ENCODE measurements at regions not wholly inside any gene's neighbourhood (a gene's known extent, or its start where the extent isn't known, plus 50 kb on each side); places are given as distances from the start of the nearest gene placed in this dataset.

- no peak for TF ChIP-seq EZH2phosphoT487 (conservative IDR thresholded peaks at IDR 0.05; ENCODE audit: low read length)
- no peak for TF ChIP-seq CTCF (IDR thresholded peaks at IDR 0.05; ENCODE audit: insufficient read depth, low read length, poor library complexity, severe bottlenecking)
These were observed 272.6 kb upstream of the UBE2E3 start for GRCh38 chr2:180707884-180708205.

All from SU-DHL-6 (cell line).